NCI-H345 treated with DMSO at 0.1 percent for 48 hours (cell line): ENCODE measurements at regions not wholly inside any gene's neighbourhood (a gene's known extent, or its start where the extent isn't known, plus 50 kb on each side); places are given as distances from the start of the nearest gene placed in this dataset.
"Not testable (repeated sequence)": the region's sequence is repeated elsewhere in the genome, so short reads cannot be mapped to it uniquely, and the experiment has no call there.

Experiments
- DNase-seq: peaks from one replicate; lab custom pipeline; 2025; ENCODE audit not compliant: unreplicated experiment; lab: John Stamatoyannopoulos, UW

DNA sequence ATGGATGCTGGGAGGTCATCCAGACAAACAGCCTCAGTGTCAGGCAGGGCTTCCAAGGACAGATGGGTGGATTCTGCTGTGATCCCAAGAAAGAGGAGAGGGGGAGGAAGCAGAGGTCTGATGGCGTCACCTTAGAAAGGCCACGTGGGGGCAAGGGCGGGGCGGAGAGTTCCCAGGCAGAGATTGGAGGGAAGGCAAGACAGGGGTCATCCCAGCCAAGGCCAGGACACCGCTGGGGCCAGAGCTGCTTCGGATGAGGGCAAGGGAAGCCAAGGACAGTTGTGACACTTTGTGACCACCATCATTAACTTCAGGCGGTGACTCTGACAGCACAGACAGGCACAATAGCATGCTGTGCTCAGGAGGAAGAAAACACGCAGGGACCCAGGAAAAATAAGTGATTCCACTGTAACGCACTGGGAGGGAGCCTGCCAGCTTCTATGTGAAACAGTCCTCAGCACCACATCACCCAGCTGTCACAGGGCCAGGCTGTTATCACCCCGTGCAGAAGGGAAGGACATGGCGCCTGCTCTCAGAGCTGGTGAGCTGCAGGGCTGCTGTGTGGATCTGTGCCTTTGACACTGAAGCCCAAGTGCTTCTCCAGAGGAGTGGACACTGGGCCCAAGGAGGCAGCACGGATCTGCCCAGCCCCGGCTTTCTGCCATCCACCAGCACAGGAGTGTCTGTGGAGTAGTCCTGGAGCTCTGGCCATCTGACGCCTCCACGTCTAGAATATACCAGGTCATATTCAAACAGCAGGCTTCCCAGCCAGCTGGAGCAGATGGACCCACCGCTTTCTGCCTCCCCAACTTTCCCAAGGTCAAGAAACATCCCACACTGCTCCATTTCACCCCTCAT is 204.1 kb downstream of the NDUFA10 start:
- no peak for DNase-seq

DNA sequence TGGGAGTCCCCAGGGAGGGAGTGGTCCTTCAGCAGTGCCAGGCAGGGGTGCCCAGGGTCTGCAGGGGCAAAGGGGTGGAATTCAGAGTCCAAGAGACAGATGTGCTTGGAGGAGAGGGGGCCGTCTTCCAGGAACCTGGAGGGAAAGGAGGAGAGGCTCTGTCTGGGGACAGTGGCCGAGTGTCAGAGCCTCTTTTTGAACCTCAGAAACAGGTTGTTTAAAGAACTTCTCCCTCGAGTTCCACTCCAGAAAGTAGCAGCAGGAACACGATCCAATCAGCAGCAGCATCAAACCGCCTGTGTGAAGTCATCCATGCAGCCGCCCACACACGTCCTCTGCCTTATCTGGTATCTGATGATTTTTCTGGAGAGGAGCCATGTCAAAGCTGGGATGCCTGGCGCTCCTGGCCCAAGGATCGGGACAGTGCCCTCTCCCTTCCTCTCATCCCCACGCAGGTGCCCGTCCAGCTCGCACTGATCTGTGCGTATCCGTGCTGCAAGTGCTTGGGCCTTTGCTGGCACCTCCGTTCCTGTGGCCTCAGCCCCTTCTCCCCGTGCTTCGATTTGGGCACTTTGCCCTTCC is 205.1 kb downstream of the NDUFA10 start:
- no peak for DNase-seq

DNA sequence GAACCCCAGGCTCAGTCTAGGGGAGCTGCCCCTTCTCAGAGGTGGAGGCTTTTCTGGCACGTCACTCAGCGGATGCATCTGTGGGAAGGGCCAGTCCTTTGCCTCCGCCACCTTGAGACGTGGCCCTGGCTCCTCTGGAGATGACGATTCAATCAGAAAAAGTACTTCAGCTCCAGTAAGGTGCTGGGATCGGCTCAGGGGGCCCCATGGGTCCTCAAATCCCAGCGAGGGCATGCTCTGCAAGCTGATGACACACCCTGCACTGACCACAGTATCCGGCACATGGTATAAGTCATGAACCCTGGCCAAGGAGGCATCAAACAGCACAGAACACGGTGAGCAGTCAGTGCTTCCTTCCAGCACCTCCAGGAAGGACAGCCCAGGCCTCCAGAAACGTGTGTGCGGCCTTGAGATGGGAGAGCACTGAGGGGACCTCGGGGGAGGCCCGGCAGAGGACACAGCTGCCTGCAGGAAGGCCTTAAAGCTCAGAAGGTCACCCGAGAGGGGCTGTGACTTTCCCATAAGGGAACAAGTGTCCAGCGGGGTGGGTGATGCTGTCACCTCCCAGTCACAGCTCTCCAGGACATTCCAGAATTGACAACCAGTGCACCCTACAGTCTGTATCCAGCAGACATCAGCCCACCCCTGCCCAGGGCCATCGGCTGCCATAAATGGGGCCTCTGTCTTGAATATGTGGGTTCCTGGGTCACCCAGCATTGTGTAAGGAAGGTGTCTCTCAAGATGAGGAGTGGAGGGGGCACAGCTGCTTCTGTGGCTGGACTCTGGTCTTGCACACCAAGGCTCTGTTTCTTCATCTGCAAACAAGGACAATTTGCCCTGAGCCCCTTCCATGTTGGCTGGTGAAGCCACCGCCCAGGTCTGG is 205.8 kb downstream of the NDUFA10 start:
- no peak for DNase-seq

DNA sequence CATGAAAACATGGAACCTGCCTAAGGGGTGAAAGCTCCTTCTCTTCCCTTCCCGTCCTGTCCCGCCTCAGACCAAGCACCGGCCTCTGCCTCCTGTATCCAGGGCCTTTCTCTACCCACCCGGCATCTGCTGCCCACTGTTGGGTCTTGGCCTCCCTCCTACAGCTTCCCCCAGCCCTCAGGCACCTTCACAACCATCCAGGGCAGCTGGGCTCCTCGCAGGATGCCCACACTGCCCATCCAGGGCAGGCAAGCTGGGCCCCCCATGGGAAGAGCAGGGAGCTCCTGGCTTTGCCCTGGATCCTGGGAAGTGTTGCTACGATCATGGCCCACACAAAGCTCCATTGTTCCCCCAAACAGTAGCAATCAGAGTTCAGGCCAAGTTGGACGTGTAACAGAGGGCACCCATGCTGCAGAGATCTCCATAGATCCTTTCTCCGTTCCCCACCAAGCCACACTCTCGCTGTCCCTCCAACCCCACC is 206.6 kb downstream of the NDUFA10 start:
- no peak for DNase-seq

DNA sequence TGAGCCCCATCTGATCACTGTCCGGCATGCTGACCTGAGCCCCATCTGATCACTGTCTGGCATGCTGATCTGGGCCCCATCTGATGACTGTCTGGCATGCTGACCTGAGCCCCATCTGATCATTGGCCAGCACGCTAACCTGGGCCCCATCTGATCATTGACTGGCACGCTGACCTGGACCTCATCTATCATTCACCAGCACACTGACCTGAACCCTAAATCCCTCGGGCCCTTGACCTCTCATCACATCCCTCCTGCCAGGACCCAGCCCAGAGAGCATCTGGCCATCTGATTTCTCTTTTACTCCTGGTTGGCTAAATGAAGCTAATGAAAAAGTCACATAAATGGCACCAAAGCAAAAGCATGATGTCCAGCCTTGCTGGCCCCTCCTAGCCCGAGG is 207.1 kb downstream of the NDUFA10 start:
- DNase-seq, result no peak

DNA sequence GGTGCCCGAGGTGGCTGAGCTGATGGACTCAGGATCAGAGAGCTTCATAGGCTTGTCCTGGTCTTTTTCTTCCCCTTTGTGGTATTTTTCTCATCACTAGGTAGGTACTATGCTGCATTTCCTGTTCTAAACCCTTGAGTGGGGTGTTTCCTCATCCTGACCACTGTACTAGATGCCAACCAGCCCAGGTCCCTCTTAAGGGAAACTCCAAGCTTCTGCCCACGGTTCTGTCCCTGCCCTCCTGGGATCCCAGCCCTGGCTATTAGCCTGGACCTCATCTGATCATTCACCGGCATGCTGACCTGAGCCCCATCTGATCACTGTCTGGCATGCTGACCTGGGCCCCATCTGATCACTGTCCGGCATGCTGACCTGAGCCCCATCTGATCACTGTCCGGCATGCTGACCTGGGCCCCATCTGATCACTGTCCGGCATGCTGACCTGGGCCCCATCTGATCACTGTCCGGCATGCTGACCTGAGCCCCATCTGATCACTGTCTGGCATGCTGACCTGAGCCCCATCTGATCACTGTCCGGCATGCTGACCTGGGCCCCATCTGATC is 207.6 kb downstream of the NDUFA10 start:
- not testable (repeated sequence) for DNase-seq

DNA sequence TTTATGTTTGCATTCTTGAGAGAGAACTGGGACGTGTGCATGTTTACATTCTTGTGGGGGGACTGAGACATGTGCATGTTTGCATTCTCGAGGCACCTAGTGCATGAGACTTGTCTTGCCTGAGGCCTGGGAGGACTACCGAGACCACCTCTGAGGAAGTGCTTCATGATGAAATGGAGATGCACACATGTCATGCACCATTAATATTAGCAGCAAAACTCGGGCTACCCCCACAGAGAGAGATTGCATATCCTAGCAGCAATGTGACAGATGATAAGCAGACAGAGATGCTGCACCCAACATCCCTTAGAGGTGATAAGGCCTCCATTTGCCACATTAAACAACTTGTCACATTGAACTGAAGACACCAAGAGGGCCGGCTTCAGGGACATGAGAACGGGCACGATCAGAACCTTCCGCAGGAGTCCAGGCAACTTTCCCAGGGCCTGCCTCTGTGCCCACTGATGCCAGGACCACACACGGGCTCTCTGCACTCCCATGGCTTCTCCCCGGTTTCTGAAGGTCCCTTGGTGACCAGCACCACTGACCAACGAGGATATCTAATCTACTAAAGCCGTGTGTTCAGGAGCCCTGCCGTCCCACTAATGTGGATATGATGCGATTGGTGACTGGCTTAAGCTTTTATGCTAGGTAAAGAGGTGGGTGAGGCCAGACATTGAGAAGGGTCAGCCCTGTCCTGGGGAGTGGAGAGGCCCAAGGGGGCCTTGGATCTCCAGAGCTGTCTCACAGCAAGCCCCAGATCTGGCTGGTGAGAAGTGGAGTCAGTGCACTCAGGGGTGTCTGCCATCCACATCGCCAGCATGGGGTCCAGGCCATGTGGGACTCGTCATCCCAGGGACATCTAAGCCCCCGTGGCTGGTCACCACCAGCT is 208.3 kb downstream of the NDUFA10 start:
- DNase-seq, result no peak

DNA sequence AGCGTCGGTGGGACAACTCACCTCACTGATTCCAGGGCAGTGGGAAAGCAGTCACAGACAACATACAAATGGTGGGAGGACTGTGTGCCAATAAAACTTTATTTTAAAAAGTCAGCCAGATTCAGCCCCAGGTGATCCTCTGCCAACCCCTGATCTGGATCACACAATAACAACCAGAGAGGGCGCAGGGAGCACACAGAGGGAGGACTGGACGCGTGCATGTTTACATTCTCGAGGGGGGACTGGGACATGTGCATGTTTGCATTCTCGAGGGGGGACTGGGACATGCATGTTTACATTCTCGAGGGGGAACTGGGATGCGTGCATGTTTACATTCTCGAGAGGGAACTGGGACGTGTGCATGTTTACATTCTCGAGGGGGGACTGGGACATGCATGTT is 209.5 kb downstream of the NDUFA10 start:
- DNase-seq, result no peak

DNA sequence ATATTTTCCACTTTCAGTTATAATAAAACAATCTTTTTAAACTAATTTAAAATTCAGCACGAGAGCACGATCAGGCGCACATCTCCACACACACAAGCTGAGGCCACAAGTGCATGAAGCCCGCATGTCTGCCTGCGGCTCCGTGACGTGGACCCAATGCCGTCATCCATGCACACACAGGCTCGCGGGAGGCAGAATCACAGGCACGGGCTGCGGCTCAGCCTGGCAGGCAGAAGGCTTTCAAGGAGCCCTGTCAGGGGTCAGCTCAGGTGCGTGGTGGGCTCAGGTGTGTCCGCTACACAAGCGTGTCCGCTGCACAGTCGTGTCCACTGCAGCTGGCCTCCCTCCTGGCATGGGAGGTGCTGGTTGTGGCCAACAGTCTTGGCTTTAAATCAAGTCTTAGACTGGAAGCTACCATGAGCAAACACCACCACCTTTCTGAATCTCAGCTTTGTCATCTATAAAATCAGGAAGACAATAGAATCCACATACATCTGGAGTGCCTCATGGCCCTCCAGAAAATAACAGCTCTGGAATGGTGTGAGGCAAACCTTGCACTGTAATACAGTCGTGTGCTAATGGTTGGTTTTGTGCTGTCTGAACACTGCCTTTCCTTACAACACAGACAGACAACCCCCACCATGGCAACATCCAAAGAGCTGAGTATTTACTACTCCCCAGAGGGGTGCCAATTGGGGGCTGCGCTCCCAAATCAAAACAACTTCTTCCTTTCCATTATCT is 210.1 kb downstream of the NDUFA10 start:
- no peak for DNase-seq

DNA sequence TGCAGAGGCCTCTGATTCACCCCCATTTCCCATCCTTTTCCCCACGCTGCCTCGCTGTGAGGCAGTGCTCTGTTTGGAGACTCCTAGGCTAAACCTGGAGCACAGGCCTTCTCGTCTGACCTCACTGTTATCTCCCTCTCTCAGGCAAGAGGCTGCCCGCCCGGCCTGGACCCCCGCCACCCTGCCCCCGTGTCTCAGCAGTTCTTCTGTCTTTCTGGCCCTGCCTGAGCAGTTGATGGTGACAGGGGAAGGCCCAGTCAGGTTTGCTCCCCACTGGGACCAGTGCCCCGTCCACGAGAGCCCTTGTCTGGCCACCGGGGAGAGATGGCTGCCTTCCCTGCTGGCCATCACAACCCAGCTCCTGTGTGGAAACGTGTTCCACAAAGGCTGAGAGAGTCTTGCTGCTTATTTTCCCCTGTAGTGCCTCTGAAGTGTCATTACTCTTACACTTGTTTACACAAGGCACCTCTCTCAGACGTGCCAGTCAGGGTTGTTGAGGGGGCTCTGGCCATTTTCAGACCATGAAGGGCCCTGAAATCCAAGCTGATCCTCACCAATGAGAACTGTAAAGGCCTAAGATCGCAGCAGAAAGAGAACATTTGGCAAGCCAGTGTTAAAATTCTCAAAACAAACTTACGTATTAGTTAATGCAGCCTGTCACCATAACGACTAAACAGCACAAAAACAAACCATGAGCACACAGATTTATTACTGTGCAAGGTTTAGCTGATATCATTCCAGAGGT is 210.9 kb downstream of the NDUFA10 start:
- no peak for DNase-seq

DNA sequence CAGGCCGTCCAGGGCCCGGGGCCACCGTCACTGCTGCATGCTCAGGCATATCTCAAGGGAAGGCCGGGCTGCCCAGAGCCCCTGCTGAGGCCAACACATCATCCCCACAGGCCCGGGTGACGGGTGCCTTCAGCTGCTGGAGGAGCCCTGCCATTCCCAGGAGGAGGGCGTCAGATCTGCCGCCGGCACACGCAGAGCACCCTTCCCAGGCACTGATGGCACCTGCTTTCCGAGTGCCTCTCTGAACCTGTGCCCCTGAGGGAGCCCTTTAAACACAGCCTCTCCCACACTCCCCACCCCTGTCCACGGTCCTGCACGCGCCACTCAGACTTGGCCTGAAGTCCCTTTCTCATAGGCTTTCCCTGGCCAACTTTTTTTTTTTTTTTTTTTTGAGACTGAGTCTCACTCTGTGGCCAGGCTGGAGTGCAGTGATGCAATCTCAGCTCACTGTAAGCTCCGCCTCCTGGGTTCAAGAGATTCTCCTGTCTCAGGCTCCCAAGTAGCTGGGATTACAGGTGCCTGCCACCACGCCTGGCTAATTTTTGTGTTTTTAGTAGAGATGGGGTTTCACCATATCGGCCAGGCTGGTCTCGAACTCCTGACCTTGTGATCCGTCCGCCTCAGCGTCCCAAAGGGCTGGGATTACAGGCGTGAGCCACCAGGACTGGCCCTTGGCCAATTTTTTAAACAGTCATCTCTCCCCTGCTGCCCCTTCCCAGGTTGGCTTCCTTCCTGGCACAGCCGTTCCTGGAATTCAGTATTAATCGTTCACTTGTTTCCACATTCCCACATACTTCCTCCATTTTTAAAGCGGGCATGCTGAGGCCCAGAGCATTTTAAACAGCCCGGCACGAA is 211.7 kb downstream of the NDUFA10 start:
- no peak for DNase-seq

DNA sequence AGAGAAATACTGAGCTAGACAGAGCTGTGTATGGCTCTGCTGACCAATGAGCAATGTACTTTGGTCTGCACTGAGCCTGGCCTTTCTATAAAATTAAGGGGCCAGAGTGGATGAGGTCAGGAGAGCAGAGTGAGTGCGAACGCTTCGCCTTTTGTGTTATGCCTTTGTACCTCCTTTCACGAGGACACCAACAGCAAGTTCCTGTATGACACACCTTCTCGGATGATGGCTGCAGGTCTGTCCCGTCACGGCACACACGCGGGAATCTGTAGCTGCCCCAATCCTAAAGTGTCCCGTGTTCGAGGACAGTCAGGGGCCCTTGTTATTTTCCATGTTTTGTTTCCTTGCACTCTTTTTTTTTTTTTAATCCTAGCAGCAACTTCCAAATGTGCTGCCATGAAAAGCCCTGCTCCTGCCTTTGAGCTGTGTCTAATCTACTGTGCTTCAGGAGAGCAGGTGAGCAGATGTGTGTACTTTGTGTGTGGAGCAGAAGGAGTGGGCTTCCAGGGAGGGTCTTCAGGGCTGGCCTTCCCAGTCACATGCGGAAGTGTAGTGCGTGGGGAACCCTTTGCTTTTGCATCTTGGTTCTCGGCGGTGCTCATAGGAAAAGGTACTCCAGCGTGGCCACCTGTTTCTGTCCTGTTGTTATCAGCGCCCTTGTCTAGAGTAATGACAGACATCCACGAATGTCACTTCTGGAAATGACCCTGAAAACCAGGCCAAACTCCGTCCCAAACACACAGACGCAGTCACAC is 213.2 kb downstream of the NDUFA10 start:
- DNase-seq, result no peak

DNA sequence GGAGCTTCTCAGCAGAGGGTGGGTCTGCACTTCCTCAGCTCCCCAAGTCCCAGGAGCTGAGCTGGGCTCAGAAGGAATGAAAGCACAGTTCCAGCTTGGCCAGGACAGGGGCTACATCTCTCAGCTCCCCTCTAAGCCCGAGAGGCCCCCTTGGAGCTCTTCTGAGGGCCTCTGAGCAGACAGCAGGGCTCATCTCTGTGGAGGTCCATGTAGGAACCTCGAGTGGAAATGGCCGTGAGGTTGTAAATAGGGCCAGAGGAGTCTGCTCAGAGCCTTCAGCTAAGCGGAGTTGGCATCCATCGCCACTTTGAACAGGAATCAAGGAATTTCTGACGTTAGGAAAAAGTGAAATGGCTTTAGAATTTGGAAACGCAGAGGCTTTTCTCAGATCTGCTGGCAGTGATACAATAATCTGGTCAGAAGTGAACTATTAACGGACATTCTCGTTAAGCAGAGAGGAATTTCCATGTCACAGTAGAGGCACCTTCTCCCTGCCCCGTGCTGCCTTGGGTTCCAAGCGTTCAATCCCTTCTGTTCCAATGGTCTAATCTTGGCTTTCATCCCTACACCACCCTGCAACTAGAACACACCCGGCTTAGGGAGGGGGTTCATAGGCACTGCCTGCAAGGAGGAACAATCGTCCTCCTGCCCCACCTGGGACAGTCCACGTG is 213.9 kb downstream of the NDUFA10 start:
- DNase-seq, result no peak

DNA sequence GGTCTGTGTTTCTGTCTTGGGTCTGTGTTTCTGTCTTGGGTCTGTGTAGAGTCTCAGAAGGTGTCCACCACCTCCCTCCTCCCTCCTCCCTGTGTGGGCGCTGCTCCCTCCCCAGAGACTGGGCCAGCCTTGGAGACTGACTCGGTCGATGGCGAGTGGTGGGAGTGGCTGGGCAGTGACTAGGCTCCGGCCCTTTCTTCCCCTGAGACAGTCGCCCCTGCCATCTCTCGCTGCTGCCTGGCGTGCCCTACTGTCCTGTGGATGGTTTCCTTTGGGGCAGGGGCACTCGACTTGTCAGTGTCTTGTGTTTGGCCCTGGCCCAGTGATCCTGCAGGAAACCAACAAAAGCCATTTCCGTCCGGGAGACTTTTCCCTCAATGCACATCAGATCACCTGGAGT is 215.8 kb downstream of the NDUFA10 start:
- no peak for DNase-seq

DNA sequence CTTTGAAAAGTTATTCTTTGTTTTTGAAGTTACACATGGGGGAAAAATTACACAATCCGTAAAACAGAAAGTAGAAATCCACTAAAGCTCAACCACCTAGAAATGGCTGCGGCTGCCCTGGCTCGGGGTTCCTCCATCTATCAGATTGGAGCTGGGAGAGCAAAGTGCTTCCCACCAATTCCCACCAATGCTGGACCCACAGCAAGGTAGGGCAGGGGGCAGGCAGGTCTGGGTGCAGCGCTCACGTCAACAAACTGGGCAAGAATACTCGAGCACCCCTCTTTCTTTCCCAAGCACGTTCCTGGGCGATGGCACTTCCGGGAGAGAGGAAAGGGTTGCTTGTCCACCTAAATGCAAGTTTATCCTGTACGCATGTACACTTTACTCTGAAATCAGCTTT is 217.6 kb downstream of the NDUFA10 start:
- no peak for DNase-seq

DNA sequence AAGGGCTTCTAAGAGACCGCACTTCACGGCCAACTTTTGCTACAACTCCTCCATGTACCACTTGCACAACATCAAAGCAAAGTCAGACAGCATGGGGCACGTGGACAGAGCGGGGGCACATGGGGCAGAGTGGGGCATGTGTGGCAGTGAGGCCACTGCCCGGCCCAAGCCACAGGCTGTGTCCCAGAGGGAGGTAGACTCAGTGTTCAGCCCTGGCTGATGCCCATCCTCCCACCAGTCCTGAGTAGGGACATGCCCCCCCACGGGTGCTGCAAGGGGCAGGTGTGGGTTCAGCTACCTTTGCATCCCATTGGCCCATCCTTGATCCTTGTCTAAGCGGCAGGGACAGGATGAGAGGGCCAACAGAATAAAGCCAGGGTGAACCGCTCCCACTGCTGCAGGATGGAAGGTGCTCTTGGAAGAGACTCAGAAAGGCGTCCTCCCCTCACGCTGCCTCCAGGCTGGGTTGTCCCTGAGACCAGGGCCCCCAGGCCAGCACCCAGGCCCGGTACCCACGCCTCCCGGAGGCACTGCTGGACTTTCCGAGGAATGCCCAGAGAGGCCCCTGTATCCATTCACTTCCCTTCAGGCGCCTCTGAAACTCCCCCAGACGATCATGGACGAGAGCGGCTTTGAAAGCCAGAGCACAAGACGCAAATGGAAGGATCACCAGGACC is 218.2 kb downstream of the NDUFA10 start:
- DNase-seq, result no peak
